Right lobe of liver (tissue), 6 donors: ENCODE measurements at regions not wholly inside any gene's neighbourhood (a gene's known extent, or its start where the extent isn't known, plus 50 kb on each side); places are given as distances from the start of the nearest gene placed in this dataset.

Experiments used
- ATAC-seq, 4 donors: fragments of 200-7000 bp; cut with Tn5 transposase; one replicate each; pipeline ENCODE4 v1.9.1; 2020; ENCODE audit warnings: mild to moderate bottlenecking in 4 of 4, moderate library complexity in 4 of 4
- DNase-seq, 3 donors: peaks; one replicate each; pipeline ENCODE4 v3.0.0-alpha.2; 2020
- H3K27ac ChIP-seq, 3 donors: fragments of 200-600 bp; one replicate each; pipeline ENCODE4 v1.8.0; 2022
- H3K27me3 ChIP-seq, 2 donors: fragments of 200-600 bp; one replicate each; pipeline ENCODE4 v1.8.0; 2022
- H3K36me3 ChIP-seq, 4 donors: fragments of 200-600 bp; sonication (generic) in 1 of 4; one replicate each; pipeline versions ENCODE4 v1.5.1 to v1.8.0; 2017 to 2022; ENCODE audit warnings: control low read depth in 1 of 4
- H3K4me1 ChIP-seq, 4 donors: fragments of 200-600 bp; sonication (generic) in 1 of 4; one replicate each; pipeline versions ENCODE4 v1.5.1 to v1.8.0; 2017 to 2022; ENCODE audit warnings: control low read depth in 1 of 4
- H3K4me3 ChIP-seq, 3 donors: fragments of 200-600 bp; one replicate each; pipeline ENCODE4 v1.8.0; 2022
- H3K9me3 ChIP-seq, 4 donors: fragments of 200-600 bp; sonication (generic) in 1 of 4; one replicate each; pipeline versions ENCODE4 v1.5.1 to v1.8.0; 2017 to 2022; ENCODE audit warnings: control low read depth in 1 of 4
- POLR2A ChIP-seq: fragments of 450-650 bp; IDR thresholded peaks from one replicate; pipeline ENCODE4 v1.6.1; 2017; ENCODE audit warnings: antibody characterized with exemption, mild to moderate bottlenecking
- WGBS: methylation state at CpG from one replicate; pipeline ENCODE4 v1.1.6; 2018; ENCODE audit warnings: low coverage, low lambda C conversion rate; ENCODE audit not compliant: insufficient coverage; ENCODE audit errors: missing lambda C conversion rate; 5-methylcytosine and 5-hydroxymethylcytosine counted together
- intact Hi-C, 2 donors: fragments of 100-400 bp; cut with DNase I; formaldehyde crosslinking; loops; one replicate each; pipeline versions ENCODE4 v1.11.2 to v1.14.1; 2022
- TF ChIP-seq, protein P1 (sequence below), 4 donors: fragments of 200-600 bp in 3 of 4; fragments of 450-650 bp in 1 of 4; IDR thresholded peaks; one replicate each; pipeline versions ENCODE4 v1.5.1 to v1.8.0; 2016 to 2022; ENCODE audit warnings: antibody characterized with exemption in 4 of 4, mild to moderate bottlenecking in 2 of 4
- donor health status: DM: no; HTN: yes; CAD: no.
- donor health status: DM: no; HTN: no; CAD: no.
- donor health status: DM: no; HTN: no; CAD: no.
- donor health status: DM: no; HTN: yes; CAD: no.
- donor health status: DM: no; HTN: yes; CAD: no.

- WGBS, result 91% methylated on average over 3 of the region's 3 CpGs
- DNase-seq (no peak), ATAC-seq (no peak)
- H3K36me3 ChIP-seq, result no peaks in the 10 kb centered on the region
- H3K27me3 ChIP-seq, result no peaks in the 10 kb centered on the region
- intact Hi-C loops, result no loop called here
- no peak for TF ChIP-seq POLR2A
- TF ChIP-seq, protein P1, sequence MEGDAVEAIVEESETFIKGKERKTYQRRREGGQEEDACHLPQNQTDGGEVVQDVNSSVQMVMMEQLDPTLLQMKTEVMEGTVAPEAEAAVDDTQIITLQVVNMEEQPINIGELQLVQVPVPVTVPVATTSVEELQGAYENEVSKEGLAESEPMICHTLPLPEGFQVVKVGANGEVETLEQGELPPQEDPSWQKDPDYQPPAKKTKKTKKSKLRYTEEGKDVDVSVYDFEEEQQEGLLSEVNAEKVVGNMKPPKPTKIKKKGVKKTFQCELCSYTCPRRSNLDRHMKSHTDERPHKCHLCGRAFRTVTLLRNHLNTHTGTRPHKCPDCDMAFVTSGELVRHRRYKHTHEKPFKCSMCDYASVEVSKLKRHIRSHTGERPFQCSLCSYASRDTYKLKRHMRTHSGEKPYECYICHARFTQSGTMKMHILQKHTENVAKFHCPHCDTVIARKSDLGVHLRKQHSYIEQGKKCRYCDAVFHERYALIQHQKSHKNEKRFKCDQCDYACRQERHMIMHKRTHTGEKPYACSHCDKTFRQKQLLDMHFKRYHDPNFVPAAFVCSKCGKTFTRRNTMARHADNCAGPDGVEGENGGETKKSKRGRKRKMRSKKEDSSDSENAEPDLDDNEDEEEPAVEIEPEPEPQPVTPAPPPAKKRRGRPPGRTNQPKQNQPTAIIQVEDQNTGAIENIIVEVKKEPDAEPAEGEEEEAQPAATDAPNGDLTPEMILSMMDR (IDR thresholded peaks at IDR 0.05), result no peak
- H3K27ac ChIP-seq, result no peak overlapping the region
- H3K4me1 ChIP-seq, result no peaks in the 10 kb centered on the region
- no peak overlapping the region for H3K4me3 ChIP-seq
- H3K9me3 ChIP-seq, result no peaks in the 10 kb centered on the region
Observed at GRCh38 chr14:28055008-28055407, 711.6 kb upstream of the FOXG1 start.

- H3K4me3 ChIP-seq, result peak overlapping the region; percentile 4 to 48 (median 34)
- H3K27me3 ChIP-seq, result no peaks in the 10 kb centered on the region
- 36% methylated on average over 4 of the region's 4 CpGs for WGBS
- H3K36me3 ChIP-seq, result no peaks in the 10 kb centered on the region
- no peak for TF ChIP-seq POLR2A
- TF ChIP-seq, protein P1 (IDR thresholded peaks at IDR 0.05), result no peak
- intact Hi-C loops, result no loop called here
- ATAC-seq (peak; percentile 90 to 97 (median 92)), DNase-seq (no peak)
- no peaks in the 10 kb centered on the region for H3K4me1 ChIP-seq
- H3K27ac ChIP-seq, result peak overlapping the region; percentile 4 to 29 (median 9)
- no peaks in the 10 kb centered on the region for H3K9me3 ChIP-seq
Observed at GRCh38 chr14:28057359-28058296, 709.0 kb upstream of the FOXG1 start.

- ATAC-seq (no peak), DNase-seq (no peak)
- Histone ChIP-seq H3K36me3 (no peaks in the 10 kb centered on the region), H3K27ac (no peak overlapping the region), H3K4me1 (no peaks in the 10 kb centered on the region), H3K9me3 (no peaks in the 10 kb centered on the region), H3K27me3 (no peaks in the 10 kb centered on the region), H3K4me3 (no peak overlapping the region)
- TF ChIP-seq, protein P1 (IDR thresholded peaks at IDR 0.05), result no peak
- TF ChIP-seq POLR2A, result no peak
- WGBS, result 85% methylated on average over 1 of the region's 1 CpG
- intact Hi-C loops, result no loop called here
Observed at GRCh38 chr14:28059254-28059653, 707.3 kb upstream of the FOXG1 start.

DNA sequence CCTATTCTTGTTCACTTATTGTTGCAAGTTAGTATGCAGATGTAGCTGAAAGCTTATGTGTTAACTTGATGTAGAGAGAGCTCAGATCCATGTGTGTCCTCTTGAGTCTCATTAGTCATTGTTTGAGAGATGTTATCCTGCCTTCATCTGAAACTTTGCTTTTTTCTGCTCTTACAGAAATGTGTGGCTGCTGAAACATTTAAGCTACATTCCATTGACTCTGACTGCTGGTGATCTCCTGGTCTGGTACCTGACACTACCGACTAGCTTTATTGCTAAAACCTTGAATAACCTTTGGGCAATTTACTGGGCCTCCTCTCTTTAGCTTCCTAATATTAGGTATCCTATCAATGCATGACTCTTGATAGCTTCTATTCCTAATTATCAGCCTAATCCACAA is 705.6 kb upstream of the FOXG1 start:
- TF ChIP-seq, protein P1 (IDR thresholded peaks at IDR 0.05), result no peak
- TF ChIP-seq POLR2A, result no peak
- no peaks in the 10 kb centered on the region for H3K4me1 ChIP-seq
- H3K27ac ChIP-seq, result no peak overlapping the region
- no peaks in the 10 kb centered on the region for H3K27me3 ChIP-seq
- no peaks in the 10 kb centered on the region for H3K36me3 ChIP-seq
- no peak overlapping the region for H3K4me3 ChIP-seq
- 56% methylated on average over 1 of the region's 1 CpG for WGBS
- H3K9me3 ChIP-seq, result no peaks in the 10 kb centered on the region
- DNase-seq (no peak), ATAC-seq (no peak)
- intact Hi-C loops, result no loop called here
